OCI-LY3 (cell line): ENCODE measurements at regions not wholly inside any gene's neighbourhood (a gene's known extent, or its start where the extent isn't known, plus 50 kb on each side); places are given as distances from the start of the nearest gene placed in this dataset.

ENCODE experiments used
- H2AFZ ChIP-seq: fragments of 200-600, 300-600 bp; shearing (Covaris generic); 2 replicates; pipeline ENCODE4 v1.6.0; 2014; ENCODE audit warnings: antibody characterized with exemption, low read depth, low read length
- H3K27ac ChIP-seq: fragments of 200-600, 300-600 bp; sonication (generic); 2 replicates; pipeline ENCODE4 v1.5.1; 2014; ENCODE audit warnings: mild to moderate bottlenecking, low read length, moderate library complexity, mixed read lengths
- H3K27me3 ChIP-seq: fragments of 200-600, 300-600 bp; sonication (generic); 2 replicates; pipeline ENCODE4 v1.6.1; 2014; ENCODE audit warnings: low read depth, low read length, mixed read lengths
- H3K36me3 ChIP-seq: fragments of 200-600, 300-600 bp; sonication (generic); replicated peaks from 2 replicates; pipeline ENCODE3; 2014; ENCODE audit warnings: low read depth, low read length, mixed read lengths
- H3K4me1 ChIP-seq: fragments of 300-600, 200-600 bp; sonication (generic); 2 replicates; pipeline ENCODE4 v1.6.1; 2014; ENCODE audit warnings: low read length, mixed read lengths
- H3K4me2 ChIP-seq: fragments of 200-600, 300-600 bp; sonication (generic); 2 replicates; pipeline ENCODE4 v1.6.1; 2014; ENCODE audit warnings: low read length, mixed read lengths
- H3K4me3 ChIP-seq: fragments of 300-600, 200-600 bp; sonication (generic); 2 replicates; pipeline ENCODE4 v1.5.1; 2014; ENCODE audit warnings: antibody characterized with exemption, mild to moderate bottlenecking, low read length, moderate library complexity
- H3K79me2 ChIP-seq: fragments of 300-600, 200-600 bp; shearing (Covaris generic); 2 replicates; pipeline ENCODE4 v1.6.1; 2014; ENCODE audit warnings: mild to moderate bottlenecking, low read length, mixed read lengths
- H3K9ac ChIP-seq: fragments of 300-600, 200-600 bp; shearing (Covaris generic); 2 replicates; pipeline ENCODE4 v1.6.0; 2014; ENCODE audit warnings: mild to moderate bottlenecking, low read length, moderate library complexity
- H3K9me3 ChIP-seq: fragments of 200-600, 300-600 bp; shearing (Covaris generic); 2 replicates; pipeline ENCODE4 v1.6.1; 2014; ENCODE audit warnings: low read length, mixed read lengths; ENCODE audit not compliant: insufficient read depth
- H4K20me1 ChIP-seq: fragments of 200-600, 300-600 bp; sonication (generic); 2 replicates; pipeline ENCODE4 v1.6.1; 2016; ENCODE audit warnings: low read length, mixed read lengths; ENCODE audit not compliant: insufficient read depth
- EZH2phosphoT487 ChIP-seq: fragments of 200-600 bp; shearing (Covaris generic); IDR thresholded peaks from 2 replicates; pipeline ENCODE4 v1.6.1; 2018; ENCODE audit warnings: antibody characterized with exemption, mixed run types, low read depth
- TF ChIP-seq, protein P1 (sequence below): fragments of 200-600, 300-600 bp; sonication (generic); IDR thresholded peaks from 2 replicates; pipeline ENCODE4 v1.5.1; 2014; ENCODE audit warnings: antibody characterized with exemption, low read length, low read depth

DNA sequence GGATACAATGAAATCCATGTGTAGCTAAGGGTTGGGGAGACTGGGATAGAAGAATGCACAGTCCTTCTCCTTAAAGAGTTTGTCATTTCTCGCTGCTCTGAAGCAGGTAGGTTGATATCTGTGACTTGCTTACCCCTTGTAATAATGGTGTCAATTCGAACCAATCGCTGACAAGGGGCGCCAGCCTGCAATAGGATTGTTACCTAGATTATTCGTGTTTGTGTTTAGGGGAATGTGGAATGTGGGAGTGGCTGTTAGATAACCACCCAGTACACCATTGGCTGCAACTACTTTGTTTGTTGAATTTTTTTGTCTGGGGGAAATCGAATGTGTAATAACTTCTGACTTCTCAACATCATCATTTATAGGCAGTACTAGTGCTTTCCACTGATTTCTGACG is 141.6 kb downstream of the LARP7 start:
- TF ChIP-seq, protein P1, sequence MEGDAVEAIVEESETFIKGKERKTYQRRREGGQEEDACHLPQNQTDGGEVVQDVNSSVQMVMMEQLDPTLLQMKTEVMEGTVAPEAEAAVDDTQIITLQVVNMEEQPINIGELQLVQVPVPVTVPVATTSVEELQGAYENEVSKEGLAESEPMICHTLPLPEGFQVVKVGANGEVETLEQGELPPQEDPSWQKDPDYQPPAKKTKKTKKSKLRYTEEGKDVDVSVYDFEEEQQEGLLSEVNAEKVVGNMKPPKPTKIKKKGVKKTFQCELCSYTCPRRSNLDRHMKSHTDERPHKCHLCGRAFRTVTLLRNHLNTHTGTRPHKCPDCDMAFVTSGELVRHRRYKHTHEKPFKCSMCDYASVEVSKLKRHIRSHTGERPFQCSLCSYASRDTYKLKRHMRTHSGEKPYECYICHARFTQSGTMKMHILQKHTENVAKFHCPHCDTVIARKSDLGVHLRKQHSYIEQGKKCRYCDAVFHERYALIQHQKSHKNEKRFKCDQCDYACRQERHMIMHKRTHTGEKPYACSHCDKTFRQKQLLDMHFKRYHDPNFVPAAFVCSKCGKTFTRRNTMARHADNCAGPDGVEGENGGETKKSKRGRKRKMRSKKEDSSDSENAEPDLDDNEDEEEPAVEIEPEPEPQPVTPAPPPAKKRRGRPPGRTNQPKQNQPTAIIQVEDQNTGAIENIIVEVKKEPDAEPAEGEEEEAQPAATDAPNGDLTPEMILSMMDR: no peak
- no peak for TF ChIP-seq EZH2phosphoT487
- H4K20me1 ChIP-seq: no peaks in the 10 kb centered on the region
- H3K36me3 ChIP-seq: no peaks in the 10 kb centered on the region
- no peaks in the 10 kb centered on the region for H3K79me2 ChIP-seq
- H3K27ac ChIP-seq: no peak overlapping the region
- no peak overlapping the region for H3K9ac ChIP-seq
- no peak overlapping the region for H2AFZ ChIP-seq
- H3K4me3 ChIP-seq: no peak overlapping the region
- no peaks in the 10 kb centered on the region for H3K27me3 ChIP-seq
- no peaks in the 10 kb centered on the region for H3K4me1 ChIP-seq
- no peak overlapping the region for H3K4me2 ChIP-seq
- H3K9me3 ChIP-seq: no peaks in the 10 kb centered on the region

DNA sequence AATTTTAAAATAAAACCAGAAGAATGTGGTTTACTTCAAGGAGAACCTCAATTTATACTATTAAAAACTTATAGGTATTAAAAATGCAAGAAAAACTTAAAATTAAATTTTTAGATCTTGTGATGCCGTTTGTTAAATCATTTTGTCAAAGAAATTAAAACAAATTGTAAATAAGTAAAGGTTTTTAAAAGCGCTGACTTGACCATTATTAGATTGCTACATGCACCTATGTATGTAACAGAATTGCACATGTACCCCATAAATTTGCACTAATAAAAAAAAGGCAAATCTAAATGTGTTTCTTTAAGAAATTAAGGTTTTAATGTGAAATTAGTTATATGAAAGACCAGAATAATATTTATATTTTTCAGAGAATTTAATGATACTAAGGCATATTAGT is 156.1 kb downstream of the LARP7 start:
- TF ChIP-seq EZH2phosphoT487: no peak
- TF ChIP-seq, protein P1: no peak
- Histone ChIP-seq H3K27me3 (no peaks in the 10 kb centered on the region), H2AFZ (no peak overlapping the region), H3K27ac (no peak overlapping the region), H3K79me2 (no peaks in the 10 kb centered on the region), H3K4me2 (no peak overlapping the region), H3K4me1 (no peaks in the 10 kb centered on the region), H3K9me3 (no peaks in the 10 kb centered on the region), H4K20me1 (no peaks in the 10 kb centered on the region), H3K9ac (no peak overlapping the region), H3K4me3 (no peak overlapping the region), H3K36me3 (no peaks in the 10 kb centered on the region)

GRCh38 chr4:112800001-112800400 is 163.1 kb downstream of the LARP7 start:
- Histone ChIP-seq H3K9me3 (no peaks in the 10 kb centered on the region), H3K36me3 (no peaks in the 10 kb centered on the region), H3K27me3 (no peaks in the 10 kb centered on the region), H3K27ac (no peak overlapping the region), H3K4me2 (no peak overlapping the region), H3K79me2 (no peaks in the 10 kb centered on the region), H4K20me1 (no peaks in the 10 kb centered on the region), H3K4me3 (no peak overlapping the region), H3K9ac (no peak overlapping the region), H2AFZ (no peak overlapping the region), H3K4me1 (no peaks in the 10 kb centered on the region)
- TF ChIP-seq, protein P1: no peak
- no peak for TF ChIP-seq EZH2phosphoT487

DNA sequence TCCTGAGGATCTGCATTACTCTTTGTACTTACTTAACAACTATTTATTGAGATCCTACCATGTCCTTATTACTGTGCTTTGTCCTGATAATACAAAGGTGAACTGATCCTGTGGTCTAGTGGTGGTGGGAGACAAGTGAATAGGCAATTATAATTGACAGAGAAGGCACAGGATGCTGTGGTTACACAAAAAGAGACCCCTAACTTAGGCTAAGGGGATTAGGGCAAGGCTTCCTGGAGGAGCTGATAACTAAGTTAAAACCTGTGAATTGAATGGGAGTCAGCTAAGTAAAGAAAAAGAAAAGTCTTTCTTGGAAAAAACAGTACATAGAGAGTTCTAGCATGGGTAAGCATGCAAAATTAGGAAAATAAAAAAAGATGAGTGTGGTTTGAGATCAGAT is 164.4 kb downstream of the LARP7 start:
- Histone ChIP-seq H3K27ac (no peak overlapping the region), H2AFZ (no peak overlapping the region), H3K79me2 (no peaks in the 10 kb centered on the region), H3K4me2 (no peak overlapping the region), H3K9ac (no peak overlapping the region), H3K36me3 (no peaks in the 10 kb centered on the region), H3K4me1 (peaks cover 3% of the 10 kb centered on the region), H3K4me3 (no peak overlapping the region), H4K20me1 (no peaks in the 10 kb centered on the region), H3K9me3 (no peaks in the 10 kb centered on the region), H3K27me3 (no peaks in the 10 kb centered on the region)
- TF ChIP-seq, protein P1: no peak
- no peak for TF ChIP-seq EZH2phosphoT487
